IMR-90 (cell line): ENCODE measurements at regions not wholly inside any gene's neighbourhood (a gene's known extent, or its start where the extent isn't known, plus 50 kb on each side); places are given as distances from the start of the nearest gene placed in this dataset.

Experiments used
- ATAC-seq: fragments of 200-7000 bp; cut with Tn5 transposase; 2 replicates; pipeline ENCODE4 v1.9.1; 2020; ENCODE audit warnings: low read depth, mild to moderate bottlenecking, moderate library complexity
- BruUV-seq: library from RNA; stranded (reverse); fragments of 400-500 nt; replicated peaks from 2 replicates; lab custom pipeline; 2021; lab: Mats Ljungman, UMichigan
- CTCF ChIA-PET: fragments of 300-600 bp; formaldehyde crosslinking; extraction: SDS; loops from one replicate; lab custom pipeline; 2021; ENCODE audit warnings: antibody characterized with exemption; lab: Yijun Ruan, JAX
- POLR2A ChIA-PET: fragments of 300-600 bp; sonication (Branson Sonifier 250); formaldehyde crosslinking; loops from one replicate; lab custom pipeline; 2022; ENCODE audit warnings: antibody characterized with exemption; ENCODE audit not compliant: unreplicated experiment; lab: Charles Lee
- DNase-seq: peaks from one replicate; pipeline ENCODE4 v3.0.0; 2013
- H2AFZ ChIP-seq: replicated peaks from 2 replicates; pipeline ENCODE3; 2013; ENCODE audit warnings: low read length, mild to moderate bottlenecking; ENCODE audit not compliant: poor library complexity
- H2AK5ac ChIP-seq: 2 replicates; pipeline ENCODE4 v1.6.1; 2013; ENCODE audit warnings: low read depth, low read length, inconsistent platforms
- H2AK9ac ChIP-seq: replicated peaks from 2 replicates; pipeline ENCODE3; 2013; ENCODE audit warnings: mild to moderate bottlenecking, low read depth, low read length, moderate library complexity; ENCODE audit not compliant: poor library complexity
- H2BK120ac ChIP-seq: 2 replicates; pipeline ENCODE4 v1.6.1; 2013; ENCODE audit warnings: low read depth, low read length, inconsistent platforms
- H2BK15ac ChIP-seq: 3 replicates; pipeline ENCODE4 v1.6.1; 2013; ENCODE audit warnings: low read depth, low read length, inconsistent platforms
- H2BK20ac ChIP-seq: 2 replicates; pipeline ENCODE4 v1.6.1; 2013; ENCODE audit warnings: low read depth, mild to moderate bottlenecking, inconsistent platforms, low read length, moderate library complexity
- H2BK5ac ChIP-seq: 2 replicates; pipeline ENCODE4 v1.6.1; 2013; ENCODE audit warnings: mild to moderate bottlenecking, low read depth, low read length, inconsistent platforms; ENCODE audit not compliant: poor library complexity, severe bottlenecking
- H3K14ac ChIP-seq: replicated peaks from 2 replicates; pipeline ENCODE4 v1.6.1; 2013; ENCODE audit warnings: low read depth, low read length, inconsistent platforms
- H3K18ac ChIP-seq: 2 replicates; pipeline ENCODE4 v1.6.1; 2013; ENCODE audit warnings: low read depth, low read length, control low read depth
- H3K23ac ChIP-seq: 2 replicates; pipeline ENCODE4 v1.6.1; 2013; ENCODE audit warnings: low read depth, low read length, inconsistent platforms
- H3K27ac ChIP-seq: 2 replicates; pipeline ENCODE4 v1.5.1; 2013; ENCODE audit warnings: mild to moderate bottlenecking, control low read depth, low read length; ENCODE audit not compliant: insufficient read depth
- H3K27me3 ChIP-seq: 2 replicates; pipeline ENCODE4 v1.6.1; 2013; ENCODE audit warnings: low read length; ENCODE audit not compliant: control insufficient read depth, insufficient read depth
- H3K36me3 ChIP-seq: 2 replicates; pipeline ENCODE4 v1.6.1; 2013; ENCODE audit warnings: low read length, mixed read lengths; ENCODE audit not compliant: control insufficient read depth, insufficient read depth
- H3K4ac ChIP-seq: 2 replicates; pipeline ENCODE4 v1.6.1; 2013; ENCODE audit warnings: low read depth, low read length, inconsistent platforms
- H3K4me1 ChIP-seq: 2 replicates; pipeline ENCODE4 v1.6.1; 2013; ENCODE audit warnings: low read length, mixed read lengths; ENCODE audit not compliant: control insufficient read depth, insufficient read depth
- H3K4me2 ChIP-seq: 2 replicates; pipeline ENCODE4 v1.6.1; 2013; ENCODE audit warnings: low read depth, mild to moderate bottlenecking, control low read depth, low read length, moderate library complexity
- H3K4me3 ChIP-seq: 2 replicates; pipeline ENCODE4 v1.5.1; 2013; ENCODE audit warnings: low read depth, mild to moderate bottlenecking, control low read depth, low read length, moderate library complexity; ENCODE audit not compliant: insufficient read depth
- H3K56ac ChIP-seq: 2 replicates; pipeline ENCODE4 v1.6.1; 2013; ENCODE audit warnings: low read length, inconsistent platforms; ENCODE audit not compliant: insufficient read depth; ENCODE audit errors: extremely low read depth
- H3K79me1 ChIP-seq, 2 experiments: 2 replicates each; pipeline ENCODE4 v1.6.1; 2013; ENCODE audit warnings: low read length in 2 of 2, inconsistent platforms in 1 of 2, low read depth in 1 of 2
- H3K9ac ChIP-seq: 2 replicates; pipeline ENCODE4 v1.6.1; 2013; ENCODE audit warnings: low read depth, low read length, control low read depth
- H3K9me1 ChIP-seq: 2 replicates; pipeline ENCODE4 v1.6.1; 2013; ENCODE audit warnings: low read length, inconsistent platforms; ENCODE audit not compliant: insufficient read depth
- H3K9me3 ChIP-seq: 2 replicates; pipeline ENCODE4 v1.6.1; 2013; ENCODE audit warnings: low read length; ENCODE audit not compliant: control insufficient read depth, insufficient read depth
- H4K20me1 ChIP-seq: 2 replicates; pipeline ENCODE4 v1.6.1; 2013; ENCODE audit warnings: low read length, inconsistent platforms; ENCODE audit not compliant: insufficient read depth
- H4K5ac ChIP-seq: 2 replicates; pipeline ENCODE4 v1.6.1; 2013; ENCODE audit warnings: mild to moderate bottlenecking, low read depth, low read length, control low read depth
- H4K8ac ChIP-seq, 2 experiments: 2 replicates each; pipeline ENCODE4 v1.6.1; 2013; ENCODE audit warnings: low read depth in 2 of 2, low read length in 2 of 2, control low read depth in 1 of 2, inconsistent platforms in 1 of 2
- H4K91ac ChIP-seq: 2 replicates; pipeline ENCODE4 v1.6.1; 2013; ENCODE audit warnings: low read depth, low read length, inconsistent platforms; ENCODE audit not compliant: insufficient read depth
- CTCF ChIP-seq: conservative IDR thresholded peaks from 2 replicates; pipeline ENCODE4 v1.5.1; 2012; ENCODE audit warnings: mild to moderate bottlenecking, low read depth, low read length, improper control_type of control experiment
- NFE2L2 ChIP-seq: fragments of 150-350 bp; IDR thresholded peaks from 2 replicates; pipeline ENCODE4 v1.6.1; 2016; ENCODE audit warnings: low read depth, mild to moderate bottlenecking, low read length
- WGBS, 2 experiments: methylation state at CpG; one replicate each; pipeline versions ENCODE4 v1.1.5 to v1.1.7; 2013; ENCODE audit warnings: missing lambda C conversion rate in 2 of 2; ENCODE audit not compliant: insufficient read length in 1 of 2; ENCODE audit errors: extremely low coverage in 2 of 2; 5-methylcytosine and 5-hydroxymethylcytosine counted together
- dilution Hi-C: fragments of 300-500 bp; cut with HindIII; formaldehyde crosslinking; loops from one replicate; pipeline ENCODE4 v1.14.3; 2018; ENCODE audit warnings: low sequenced_read_pairs; ENCODE audit not compliant: unreplicated experiment
- in situ Hi-C: fragments of 300-500 bp; cut with MboI; formaldehyde crosslinking; loops from 3 replicates; pipeline ENCODE4 v1.14.3; 2019; ENCODE audit warnings: low sequenced_read_pairs, inconsistent platforms, mixed read lengths
- intact Hi-C: fragments of 100-400 bp; cut with micrococcal nuclease; formaldehyde crosslinking; loops from 2 replicates; pipeline ENCODE4 v1.10.0; 2022

GRCh38 chr10:44478040-44478439 is 93.1 kb upstream of the CXCL12 start:
- CTCF ChIA-PET, result no interaction called here
- no TSS peak for BruUV-seq

More at GRCh38 chr10:44478040-44478439, 93.1 kb upstream of the CXCL12 start:
- in situ Hi-C loops, result no loop called here
- no peaks in the 10 kb centered on the region for H3K36me3 ChIP-seq
- no CpG with 5 or more reads among the region's 2 CpGs for WGBS, 2 experiments
- H4K8ac ChIP-seq, result no peak overlapping the region
- H2BK20ac ChIP-seq, result no peak overlapping the region
- H3K4me2 ChIP-seq, result no peak overlapping the region
- H4K5ac ChIP-seq, result no peak overlapping the region
- no peak overlapping the region for H2BK5ac ChIP-seq
- H3K79me1 ChIP-seq, result no peaks in the 10 kb centered on the region
- intact Hi-C loops, result no loop called here
- no peak overlapping the region for H3K9ac ChIP-seq
- no peak overlapping the region for H3K4me3 ChIP-seq
- H3K56ac ChIP-seq, result no peak overlapping the region
- dilution Hi-C loops, result no loop called here
- H3K27me3 ChIP-seq, result peaks cover 2% of the 10 kb centered on the region
- H2AFZ ChIP-seq, result no peak overlapping the region
- POLR2A ChIA-PET, result no interaction called here
- H2AK5ac ChIP-seq, result no peak overlapping the region
- H2AK9ac ChIP-seq, result no peak overlapping the region
- no peak overlapping the region for H3K4ac ChIP-seq
- H2BK120ac ChIP-seq, result no peak overlapping the region
- TF ChIP-seq NFE2L2 (peak; percentile 51; the same call in 1 of the 2 replicates), CTCF (no peak)
- peak; percentile 45 for DNase-seq
- H3K23ac ChIP-seq, result no peak overlapping the region
- H3K9me1 ChIP-seq, result no peaks in the 10 kb centered on the region
- ATAC-seq, result no peak
- no peaks in the 10 kb centered on the region for H4K20me1 ChIP-seq
- H3K27ac ChIP-seq, result no peak overlapping the region
- H3K9me3 ChIP-seq, result no peaks in the 10 kb centered on the region
- H3K14ac ChIP-seq, result no peak overlapping the region
- no peaks in the 10 kb centered on the region for H3K4me1 ChIP-seq
- H2BK15ac ChIP-seq, result no peak overlapping the region
- no peak overlapping the region for H3K18ac ChIP-seq
- no peak overlapping the region for H4K91ac ChIP-seq
